Parathyroid adenoma (tissue), 2 donors: ENCODE measurements at regions not wholly inside any gene's neighbourhood (a gene's known extent, or its start where the extent isn't known, plus 50 kb on each side); places are given as distances from the start of the nearest gene placed in this dataset.

Experiments used
- H2AFZ ChIP-seq: fragments of 300-600 bp; sonication (generic); one replicate; pipeline ENCODE4 v1.7.0; 2017; ENCODE audit warnings: antibody characterized with exemption, mild to moderate bottlenecking
- H3K27ac ChIP-seq: fragments of 300-600 bp; sonication (generic); one replicate; pipeline ENCODE4 v1.7.0; 2017
- H3K27me3 ChIP-seq: fragments of 300-600 bp; sonication (generic); one replicate; pipeline ENCODE4 v1.7.0; 2017; ENCODE audit warnings: low read length; ENCODE audit not compliant: control insufficient read depth, insufficient read depth
- H3K36me3 ChIP-seq: fragments of 300-600 bp; sonication (generic); one replicate; pipeline ENCODE4 v1.7.0; 2017; ENCODE audit warnings: low read length; ENCODE audit not compliant: control insufficient read depth, insufficient read depth
- H3K4me1 ChIP-seq: fragments of 300-600 bp; sonication (generic); one replicate; pipeline ENCODE4 v1.7.0; 2017; ENCODE audit warnings: control low read depth
- H3K4me2 ChIP-seq: fragments of 300-600 bp; sonication (generic); one replicate; pipeline ENCODE4 v1.7.0; 2017; ENCODE audit warnings: low read length
- H3K4me3 ChIP-seq: fragments of 300-600 bp; sonication (generic); one replicate; pipeline ENCODE4 v1.7.0; 2017; ENCODE audit warnings: low read depth, low read length
- H3K79me2 ChIP-seq: fragments of 300-600 bp; sonication (generic); one replicate; pipeline ENCODE4 v1.7.0; 2017; ENCODE audit warnings: control low read depth
- H3K9ac ChIP-seq: fragments of 300-600 bp; sonication (generic); one replicate; pipeline ENCODE4 v1.7.0; 2017; ENCODE audit warnings: mild to moderate bottlenecking
- H3K9me3 ChIP-seq: fragments of 300-600 bp; sonication (generic); one replicate; pipeline ENCODE4 v1.7.0; 2017; ENCODE audit warnings: low read length; ENCODE audit not compliant: control insufficient read depth
- TF ChIP-seq, protein P1 (sequence below): fragments of 300-600 bp; sonication (generic); IDR thresholded peaks from one replicate; pipeline ENCODE4 v1.7.0; 2017; ENCODE audit warnings: antibody characterized with exemption, mild to moderate bottlenecking
- donor health status: primary hyperparathyroidism.

GRCh38 chr18:55821219-55821618 is 233.2 kb upstream of the TCF4 start:
- Histone ChIP-seq H2AFZ (no peak overlapping the region), H3K9me3 (no peaks in the 10 kb centered on the region), H3K9ac (no peak overlapping the region), H3K27me3 (no peaks in the 10 kb centered on the region), H3K4me2 (no peak overlapping the region), H3K4me1 (no peaks in the 10 kb centered on the region), H3K79me2 (no peaks in the 10 kb centered on the region), H3K36me3 (no peaks in the 10 kb centered on the region), H3K27ac (no peak overlapping the region), H3K4me3 (no peak overlapping the region)
- TF ChIP-seq, protein P1, sequence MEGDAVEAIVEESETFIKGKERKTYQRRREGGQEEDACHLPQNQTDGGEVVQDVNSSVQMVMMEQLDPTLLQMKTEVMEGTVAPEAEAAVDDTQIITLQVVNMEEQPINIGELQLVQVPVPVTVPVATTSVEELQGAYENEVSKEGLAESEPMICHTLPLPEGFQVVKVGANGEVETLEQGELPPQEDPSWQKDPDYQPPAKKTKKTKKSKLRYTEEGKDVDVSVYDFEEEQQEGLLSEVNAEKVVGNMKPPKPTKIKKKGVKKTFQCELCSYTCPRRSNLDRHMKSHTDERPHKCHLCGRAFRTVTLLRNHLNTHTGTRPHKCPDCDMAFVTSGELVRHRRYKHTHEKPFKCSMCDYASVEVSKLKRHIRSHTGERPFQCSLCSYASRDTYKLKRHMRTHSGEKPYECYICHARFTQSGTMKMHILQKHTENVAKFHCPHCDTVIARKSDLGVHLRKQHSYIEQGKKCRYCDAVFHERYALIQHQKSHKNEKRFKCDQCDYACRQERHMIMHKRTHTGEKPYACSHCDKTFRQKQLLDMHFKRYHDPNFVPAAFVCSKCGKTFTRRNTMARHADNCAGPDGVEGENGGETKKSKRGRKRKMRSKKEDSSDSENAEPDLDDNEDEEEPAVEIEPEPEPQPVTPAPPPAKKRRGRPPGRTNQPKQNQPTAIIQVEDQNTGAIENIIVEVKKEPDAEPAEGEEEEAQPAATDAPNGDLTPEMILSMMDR: no peak

DNA sequence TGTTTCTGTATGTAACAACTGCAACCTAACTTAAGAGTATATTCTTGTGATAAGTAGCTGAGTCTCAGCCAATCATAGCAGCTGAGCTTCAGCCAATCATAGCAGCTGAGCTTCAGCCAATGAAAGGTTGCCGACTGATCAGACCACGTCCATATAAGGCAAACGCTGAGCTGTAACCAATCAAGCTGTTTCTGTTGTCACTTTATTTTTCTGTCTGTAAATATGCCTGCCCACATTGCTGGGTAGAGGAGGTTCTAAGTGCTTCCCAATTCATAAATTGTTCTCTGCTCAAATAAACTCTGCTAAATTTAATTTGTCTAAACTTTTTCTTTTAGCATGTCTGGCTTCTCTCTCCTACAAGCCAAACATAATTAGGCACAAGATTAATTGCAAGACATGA is 231.5 kb upstream of the TCF4 start:
- Histone ChIP-seq H3K27me3 (no peaks in the 10 kb centered on the region), H3K36me3 (no peaks in the 10 kb centered on the region), H3K4me1 (no peaks in the 10 kb centered on the region), H3K9ac (no peak overlapping the region), H2AFZ (no peak overlapping the region), H3K79me2 (no peaks in the 10 kb centered on the region), H3K27ac (no peak overlapping the region), H3K9me3 (no peaks in the 10 kb centered on the region), H3K4me3 (no peak overlapping the region), H3K4me2 (no peak overlapping the region)
- TF ChIP-seq, protein P1: no peak

DNA sequence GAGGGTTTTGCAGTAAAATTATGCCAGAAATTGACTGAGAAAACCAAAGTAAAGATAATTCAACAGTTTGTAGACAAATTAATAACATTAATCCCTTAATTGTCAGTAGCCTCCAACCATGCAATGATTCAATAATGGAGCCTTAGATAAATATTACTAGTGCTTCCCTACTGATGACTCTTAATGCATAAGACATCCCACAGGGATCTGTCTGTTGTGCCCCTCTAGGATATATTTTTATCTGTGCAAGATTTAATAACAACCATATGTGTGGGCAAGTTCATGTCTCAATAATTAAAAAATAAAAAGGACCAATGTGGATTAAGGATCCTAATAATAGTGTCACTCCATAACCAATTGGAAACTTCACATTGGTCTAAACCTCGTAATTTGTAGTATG is 230.3 kb upstream of the TCF4 start:
- Histone ChIP-seq H3K4me1 (no peaks in the 10 kb centered on the region), H3K79me2 (no peaks in the 10 kb centered on the region), H3K4me2 (no peak overlapping the region), H3K36me3 (no peaks in the 10 kb centered on the region), H3K27ac (no peak overlapping the region), H3K9me3 (no peaks in the 10 kb centered on the region), H3K4me3 (no peak overlapping the region), H2AFZ (no peak overlapping the region), H3K27me3 (no peaks in the 10 kb centered on the region), H3K9ac (no peak overlapping the region)
- TF ChIP-seq, protein P1: no peak

GRCh38 chr18:55811925-55812324 is 223.9 kb upstream of the TCF4 start:
- no peaks in the 10 kb centered on the region for H3K79me2 ChIP-seq
- no peaks in the 10 kb centered on the region for H3K36me3 ChIP-seq
- no peak overlapping the region for H3K9ac ChIP-seq
- H3K4me2 ChIP-seq: no peak overlapping the region
- H3K27me3 ChIP-seq: no peaks in the 10 kb centered on the region
- H3K4me1 ChIP-seq: no peaks in the 10 kb centered on the region
- TF ChIP-seq, protein P1: no peak
- no peak overlapping the region for H2AFZ ChIP-seq
- no peaks in the 10 kb centered on the region for H3K9me3 ChIP-seq
- no peak overlapping the region for H3K4me3 ChIP-seq
- no peak overlapping the region for H3K27ac ChIP-seq

GRCh38 chr18:55805666-55806065 is 217.7 kb upstream of the TCF4 start:
- Histone ChIP-seq H2AFZ (no peak overlapping the region), H3K4me1 (no peaks in the 10 kb centered on the region), H3K4me2 (no peak overlapping the region), H3K27ac (no peak overlapping the region), H3K36me3 (no peaks in the 10 kb centered on the region), H3K4me3 (no peak overlapping the region), H3K9ac (no peak overlapping the region), H3K79me2 (no peaks in the 10 kb centered on the region), H3K27me3 (no peaks in the 10 kb centered on the region), H3K9me3 (no peaks in the 10 kb centered on the region)
- TF ChIP-seq, protein P1: no peak
